GM18867 (cell line): ENCODE measurements at regions not wholly inside any gene's neighbourhood (a gene's known extent, or its start where the extent isn't known, plus 50 kb on each side); places are given as distances from the start of the nearest gene placed in this dataset.

Source experiments
- ATAC-seq: cut with Tn5 transposase; IDR thresholded peaks from one replicate; pipeline ENCODE4 v1.9.1; 2021; ENCODE audit warnings: mild to moderate bottlenecking, moderate library complexity; ENCODE audit not compliant: unreplicated experiment

- no peak for ATAC-seq
Observed at GRCh38 chr3:21357241-21357640, 393.8 kb downstream of the ZNF385D start.

- ATAC-seq, result no peak
Observed at GRCh38 chr3:21356402-21356801, 394.6 kb downstream of the ZNF385D start.

- ATAC-seq, result no peak
Observed at GRCh38 chr3:21345382-21345976, 405.5 kb downstream of the ZNF385D start.

GRCh38 chr3:21331857-21332256, 419.2 kb downstream of the ZNF385D start:
- ATAC-seq, result no peak

GRCh38 chr3:21331321-21331720, 419.7 kb downstream of the ZNF385D start:
- ATAC-seq, result no peak

GRCh38 chr3:21330293-21330692, 420.7 kb downstream of the ZNF385D start:
- peak; percentile 82 for ATAC-seq

GRCh38 chr3:21328711-21329390, 422.2 kb downstream of the ZNF385D start:
- no peak for ATAC-seq

GRCh38 chr3:21326704-21327475, 424.1 kb downstream of the ZNF385D start:
- no peak for ATAC-seq

- no peak for ATAC-seq
Observed at GRCh38 chr3:21314688-21315087, 436.3 kb downstream of the ZNF385D start.

GRCh38 chr3:21310891-21311290, 440.1 kb downstream of the ZNF385D start:
- no peak for ATAC-seq

GRCh38 chr3:21310161-21310560, 440.8 kb downstream of the ZNF385D start:
- ATAC-seq, result no peak

- no peak for ATAC-seq
Observed at GRCh38 chr3:21297304-21297703, 453.7 kb downstream of the ZNF385D start.

- ATAC-seq, result no peak
Observed at GRCh38 chr3:21294768-21295167, 456.2 kb downstream of the ZNF385D start.

- no peak for ATAC-seq
Observed at GRCh38 chr3:21292971-21293370, 458.0 kb downstream of the ZNF385D start.

GRCh38 chr3:21290557-21290956, 460.5 kb downstream of the ZNF385D start:
- ATAC-seq, result no peak

GRCh38 chr3:21274079-21274571, 476.9 kb downstream of the ZNF385D start:
- ATAC-seq, result no peak

- no peak for ATAC-seq
Observed at GRCh38 chr3:21273259-21274025, 477.6 kb downstream of the ZNF385D start.

- ATAC-seq, result no peak
Observed at GRCh38 chr3:21271606-21272016, 479.4 kb downstream of the ZNF385D start.

- ATAC-seq, result no peak
Observed at GRCh38 chr3:21269882-21270281, 481.1 kb downstream of the ZNF385D start.

- no peak for ATAC-seq
Observed at GRCh38 chr3:21260507-21260906, 490.5 kb downstream of the ZNF385D start.

GRCh38 chr3:21259896-21260295, 491.1 kb downstream of the ZNF385D start:
- ATAC-seq, result no peak
